NCI-H1694 (cell line): ENCODE measurements at regions not wholly inside any gene's neighbourhood (a gene's known extent, or its start where the extent isn't known, plus 50 kb on each side); places are given as distances from the start of the nearest gene placed in this dataset.

ENCODE experiments used
- DNase-seq: peaks from one replicate; lab custom pipeline; 2025; lab: John Stamatoyannopoulos, UW

GRCh38 chr5:93320920-93321445 lies 260.0 kb downstream of the NR2F1-AS1 start:
- no peak for DNase-seq

- no peak for DNase-seq
Measured at GRCh38 chr5:93313672-93314071, 267.3 kb downstream of the NR2F1-AS1 start.

DNA sequence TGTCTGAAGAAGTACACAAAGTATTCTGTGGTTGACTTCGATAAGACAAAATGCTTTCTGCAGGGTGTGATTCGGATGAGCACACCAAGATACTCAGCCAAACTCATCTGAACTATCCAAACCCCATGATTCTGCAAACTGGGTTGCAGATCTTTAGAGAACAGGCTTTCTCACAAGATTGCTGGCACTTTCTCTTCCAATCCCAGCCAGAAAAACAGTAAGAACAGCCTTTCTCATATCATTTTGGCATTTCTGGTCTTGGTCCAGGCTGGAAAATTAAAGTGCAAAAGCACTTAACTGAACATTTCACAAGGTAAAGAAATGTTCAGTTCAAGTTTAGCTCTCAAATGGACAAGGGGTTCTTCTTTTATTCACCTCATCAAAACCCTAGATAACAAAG lies 269.1 kb downstream of the NR2F1-AS1 start:
- no peak for DNase-seq

DNA sequence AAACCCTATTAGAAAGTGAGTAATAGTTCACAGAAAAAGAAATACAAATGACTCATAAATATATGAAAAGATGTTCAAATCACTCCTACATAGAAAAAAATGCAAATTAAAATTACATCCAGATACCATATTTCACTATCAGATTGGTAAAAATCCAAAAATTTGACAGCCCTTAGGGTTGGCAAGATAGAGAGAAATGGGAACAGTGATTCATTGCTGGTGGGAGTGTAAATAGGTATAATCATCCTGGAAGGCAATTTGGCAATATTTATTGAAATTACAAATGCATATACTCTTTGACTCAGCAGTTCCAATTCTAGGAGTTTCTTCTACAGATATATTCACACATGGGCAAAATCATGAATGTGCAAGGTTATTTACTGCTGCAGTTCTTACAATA lies 273.5 kb downstream of the NR2F1-AS1 start:
- no peak for DNase-seq

DNA sequence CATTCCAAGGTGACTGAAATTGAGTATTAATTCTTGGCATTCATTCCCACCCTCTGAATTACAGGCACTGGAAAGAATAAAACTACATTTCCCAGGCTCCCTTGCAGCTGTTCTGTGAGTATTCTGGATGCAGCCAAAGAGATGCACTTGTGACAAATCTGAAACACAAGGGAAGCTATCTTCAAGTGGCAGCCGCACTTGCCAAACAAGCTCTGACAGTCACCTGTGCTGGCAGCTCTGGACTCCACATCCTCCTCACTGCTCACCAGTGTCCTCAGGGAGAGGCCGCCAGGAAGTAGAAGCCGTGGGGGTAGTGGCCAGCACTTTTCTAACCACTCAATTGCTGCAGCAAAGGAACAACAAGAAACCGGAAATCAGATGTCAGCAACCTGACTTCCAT lies 275.0 kb downstream of the NR2F1-AS1 start:
- DNase-seq = no peak

DNA sequence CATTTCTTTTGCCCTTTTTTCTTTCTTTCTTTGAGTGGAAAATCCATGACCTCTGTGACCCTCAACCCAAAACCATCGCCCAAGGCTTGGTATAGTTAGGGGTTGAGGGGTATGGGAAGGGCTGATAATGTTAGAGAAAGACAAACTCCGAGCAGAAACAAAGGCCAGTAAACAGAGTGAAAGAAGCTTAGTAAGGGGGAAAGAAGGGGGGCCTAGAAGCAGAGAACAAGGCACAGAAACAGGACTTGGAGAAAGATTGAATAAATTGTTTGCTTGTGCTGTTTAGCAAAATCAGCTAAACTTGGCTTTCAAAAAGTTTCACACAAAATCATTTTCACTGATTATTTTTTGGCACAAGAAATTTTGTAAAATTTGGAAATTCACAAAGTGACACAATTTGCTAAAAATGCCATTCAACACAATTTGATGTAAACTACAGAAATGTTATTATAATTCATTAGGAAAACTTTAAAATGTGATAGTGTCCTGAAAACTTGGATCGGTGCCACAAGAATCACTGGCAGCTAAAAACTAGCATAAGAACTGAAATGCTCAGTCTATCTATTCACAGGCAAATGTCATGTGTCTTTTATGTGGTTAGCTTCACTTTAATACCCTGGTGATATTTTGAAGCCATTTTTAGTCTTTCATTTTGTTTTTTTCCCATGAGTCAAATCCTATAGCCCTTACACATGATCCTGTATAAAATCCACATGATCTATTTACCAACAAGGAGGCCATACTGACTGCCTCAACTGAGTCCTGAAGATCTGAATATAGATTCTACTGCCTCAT lies 276.4 kb downstream of the NR2F1-AS1 start:
- no peak for DNase-seq

DNA sequence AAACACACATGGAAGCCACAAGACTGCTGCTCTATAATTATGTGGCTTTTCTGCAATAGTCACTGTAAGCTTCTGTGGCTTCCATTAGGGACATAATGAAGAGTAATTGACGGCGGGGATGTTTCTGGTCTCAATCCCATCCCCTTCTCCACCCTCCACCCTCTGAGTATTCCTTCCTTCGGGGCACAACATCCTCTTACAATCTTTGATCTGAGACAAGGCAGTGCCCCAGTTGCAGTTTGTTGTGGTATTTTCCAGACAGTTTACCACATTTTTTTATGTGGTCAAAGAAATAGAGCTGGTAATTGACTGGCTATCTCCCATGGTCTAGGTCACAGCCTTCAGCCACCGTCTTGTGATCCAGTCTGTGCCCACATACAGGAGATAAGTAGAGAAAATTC lies 277.7 kb downstream of the NR2F1-AS1 start:
- DNase-seq = no peak

DNA sequence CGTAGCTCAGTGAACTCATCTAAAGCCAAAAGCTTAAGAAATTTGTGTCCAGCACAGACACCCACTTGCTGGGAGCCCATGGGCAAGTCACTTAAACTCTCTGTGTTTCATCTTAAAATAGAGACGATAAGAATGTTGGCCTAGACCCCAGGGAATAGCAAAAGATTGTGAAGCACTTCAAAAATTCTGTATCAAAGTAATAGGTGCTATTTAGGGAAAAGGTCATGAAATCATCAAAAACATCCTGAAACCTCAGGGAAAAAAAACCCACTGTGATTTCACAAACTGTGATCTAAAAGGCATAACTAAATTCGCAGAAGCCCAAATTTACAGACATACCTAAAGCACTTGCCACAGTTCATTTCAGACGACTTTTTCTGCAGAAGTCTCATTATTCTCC lies 278.3 kb downstream of the NR2F1-AS1 start:
- no peak for DNase-seq

DNA sequence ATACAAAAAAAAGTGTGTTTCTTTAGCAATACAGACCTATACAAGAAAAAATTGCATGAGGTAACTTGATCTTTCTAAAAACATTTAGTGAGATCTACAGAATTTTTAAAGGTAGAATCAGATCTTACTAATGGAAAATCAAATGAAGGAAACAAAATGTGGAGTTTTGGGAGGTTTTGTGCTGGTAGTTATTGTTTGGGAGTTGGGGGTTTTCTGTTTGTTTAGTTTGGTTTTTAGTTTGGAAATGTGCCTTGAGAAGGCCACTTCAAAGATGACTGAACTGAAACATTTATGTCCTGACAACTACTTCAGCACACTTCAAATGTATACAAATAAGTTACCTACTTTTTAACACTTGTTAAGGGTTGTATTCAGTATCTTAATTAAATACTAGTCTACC lies 280.1 kb downstream of the NR2F1-AS1 start:
- no peak for DNase-seq

- DNase-seq = no peak
Measured at GRCh38 chr5:93300309-93300923, 280.6 kb downstream of the NR2F1-AS1 start.

DNA sequence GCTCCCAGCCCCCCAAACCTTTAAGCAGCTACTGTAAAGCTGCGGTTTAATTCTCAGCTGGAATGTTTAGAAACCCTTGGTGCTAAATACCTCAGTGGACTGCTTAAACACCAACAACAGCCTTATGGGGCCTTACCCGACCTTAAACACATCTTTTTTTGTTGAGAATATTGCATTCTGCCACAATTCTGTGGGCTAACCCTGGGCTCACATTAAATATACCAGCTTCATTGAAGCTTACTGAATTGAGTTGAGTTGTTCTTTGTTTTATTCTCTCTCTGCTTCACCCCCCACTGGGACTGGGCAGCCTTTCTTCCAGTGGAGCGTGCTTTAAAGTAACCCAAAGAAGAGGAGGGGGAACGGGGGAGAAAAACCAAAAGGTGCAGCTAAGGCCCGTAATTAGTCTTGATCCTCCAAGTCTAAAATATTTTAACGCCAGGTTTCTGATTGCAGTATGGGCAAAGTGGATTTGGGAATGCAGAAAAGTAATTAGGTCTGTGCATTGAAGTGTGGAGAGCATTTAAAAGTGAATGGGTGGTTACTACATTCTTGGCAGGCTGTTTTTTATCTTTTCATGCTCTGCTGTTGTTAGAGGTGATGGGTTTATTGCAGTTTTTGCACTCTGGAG lies 281.2 kb downstream of the NR2F1-AS1 start:
- DNase-seq = no peak

DNA sequence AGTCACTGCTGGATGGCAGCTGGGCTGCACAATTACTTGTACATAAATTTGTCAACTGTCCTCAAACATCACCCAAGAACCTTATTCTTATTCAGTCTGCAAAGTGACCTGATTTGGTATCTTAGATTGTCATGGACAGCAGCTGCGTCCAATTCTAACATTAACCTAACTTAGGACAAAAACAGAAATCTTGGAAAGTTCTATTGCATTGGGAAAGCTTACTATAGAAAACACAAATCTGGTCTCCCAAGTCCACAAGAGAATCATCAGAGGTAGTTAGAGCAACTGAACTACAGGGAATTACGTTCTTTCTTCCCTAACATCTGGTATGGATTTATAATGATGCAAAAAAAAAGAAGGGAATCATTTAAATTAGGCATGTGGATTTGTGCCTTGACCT lies 283.9 kb downstream of the NR2F1-AS1 start:
- DNase-seq = no peak

- DNase-seq = no peak
Measured at GRCh38 chr5:93296338-93296737, 284.7 kb downstream of the NR2F1-AS1 start.

DNA sequence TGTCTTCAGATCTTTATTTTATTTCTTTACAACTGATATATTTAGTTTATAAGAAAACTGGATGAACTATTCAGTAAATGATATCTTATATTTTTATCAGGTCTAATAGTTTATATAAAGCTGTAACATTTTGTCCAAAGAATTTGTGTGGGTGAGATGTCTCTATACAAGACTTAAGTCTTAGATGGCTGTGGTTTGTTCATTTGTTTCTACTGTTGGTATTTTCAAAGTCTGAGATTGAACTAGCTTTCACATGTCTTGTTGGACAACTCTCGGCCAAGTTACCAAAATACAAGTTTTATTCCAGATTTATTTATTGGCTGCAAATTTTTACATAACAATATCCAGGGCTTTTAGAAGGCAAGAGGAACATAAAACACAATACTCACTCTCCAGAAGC lies 286.0 kb downstream of the NR2F1-AS1 start:
- DNase-seq = no peak

GRCh38 chr5:93294199-93294598 lies 286.8 kb downstream of the NR2F1-AS1 start:
- DNase-seq = no peak

DNA sequence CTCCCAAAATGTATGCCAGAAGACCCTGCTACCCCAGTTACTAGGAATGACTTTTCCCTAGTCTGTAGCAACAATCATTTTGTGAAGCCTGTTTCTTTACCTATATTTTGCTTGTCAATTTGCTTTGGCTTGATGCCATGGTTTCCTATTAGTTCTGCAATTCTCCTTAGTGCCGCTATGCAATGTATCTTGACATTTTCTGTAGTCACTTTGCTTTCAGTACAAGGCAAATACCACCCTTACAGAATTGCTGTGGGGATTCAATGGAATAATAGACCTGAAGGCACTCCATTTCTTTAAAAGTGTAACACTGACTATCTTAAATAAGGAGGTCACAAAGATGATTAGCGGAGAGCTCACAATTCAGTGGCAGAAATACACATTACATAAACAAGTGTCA lies 291.1 kb downstream of the NR2F1-AS1 start:
- DNase-seq = no peak

DNA sequence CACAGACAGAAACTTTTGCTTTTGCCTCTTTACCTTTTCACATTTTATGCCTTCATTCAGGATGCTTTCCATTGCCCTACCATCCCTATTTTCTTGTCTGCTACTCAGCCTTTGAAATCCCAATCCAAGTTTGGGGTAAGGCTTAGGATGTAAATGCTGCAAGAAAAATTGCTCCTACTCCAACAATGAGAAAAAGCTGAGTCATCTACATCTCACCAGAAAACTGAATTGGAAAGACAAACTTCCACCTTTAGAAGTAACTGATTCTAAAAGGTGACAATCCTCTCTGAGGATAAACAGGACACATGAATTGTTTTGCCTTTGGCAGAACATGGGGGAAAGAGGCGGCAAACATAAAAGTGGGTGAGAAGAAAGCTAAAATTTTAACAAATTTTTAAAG lies 295.6 kb downstream of the NR2F1-AS1 start:
- no peak for DNase-seq

DNA sequence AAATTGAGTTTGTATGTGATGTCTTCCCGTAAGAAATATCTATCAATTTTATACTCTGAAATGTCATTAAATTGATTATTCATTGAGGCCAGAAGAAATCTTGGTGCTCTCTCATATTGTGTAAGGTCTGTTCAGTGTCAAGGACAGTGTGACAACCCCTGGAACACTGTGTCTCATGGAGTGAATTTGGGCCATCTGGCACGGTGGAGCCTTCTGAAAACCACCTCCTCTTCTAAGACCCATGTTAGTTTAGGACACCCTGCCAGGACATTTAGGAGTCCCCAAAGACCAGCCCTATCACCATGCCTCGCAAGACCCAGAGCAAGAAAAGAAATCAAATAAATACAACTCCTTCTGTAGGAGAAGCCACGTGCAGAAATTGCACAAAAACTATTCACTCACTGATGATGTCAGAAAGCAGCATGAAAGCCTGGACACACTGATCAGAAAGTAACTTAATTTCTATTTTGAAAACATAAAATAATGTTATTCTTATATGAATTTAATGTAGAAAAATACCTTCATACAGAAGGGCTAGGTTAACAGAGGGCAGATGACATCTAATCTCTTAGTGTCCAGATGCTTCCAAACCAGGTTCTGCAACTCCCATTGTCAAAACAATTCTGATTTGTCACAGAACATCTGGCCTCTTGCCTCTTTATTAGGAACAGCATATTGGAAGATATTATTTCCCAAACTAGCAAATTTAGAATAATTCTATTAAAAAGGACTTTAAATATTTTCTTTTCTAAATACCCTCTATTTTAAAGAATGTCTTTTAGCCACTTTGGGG lies 298.8 kb downstream of the NR2F1-AS1 start:
- peak; percentile 66 for DNase-seq

GRCh38 chr5:93280518-93280917 lies 300.5 kb downstream of the NR2F1-AS1 start:
- no peak for DNase-seq

DNA sequence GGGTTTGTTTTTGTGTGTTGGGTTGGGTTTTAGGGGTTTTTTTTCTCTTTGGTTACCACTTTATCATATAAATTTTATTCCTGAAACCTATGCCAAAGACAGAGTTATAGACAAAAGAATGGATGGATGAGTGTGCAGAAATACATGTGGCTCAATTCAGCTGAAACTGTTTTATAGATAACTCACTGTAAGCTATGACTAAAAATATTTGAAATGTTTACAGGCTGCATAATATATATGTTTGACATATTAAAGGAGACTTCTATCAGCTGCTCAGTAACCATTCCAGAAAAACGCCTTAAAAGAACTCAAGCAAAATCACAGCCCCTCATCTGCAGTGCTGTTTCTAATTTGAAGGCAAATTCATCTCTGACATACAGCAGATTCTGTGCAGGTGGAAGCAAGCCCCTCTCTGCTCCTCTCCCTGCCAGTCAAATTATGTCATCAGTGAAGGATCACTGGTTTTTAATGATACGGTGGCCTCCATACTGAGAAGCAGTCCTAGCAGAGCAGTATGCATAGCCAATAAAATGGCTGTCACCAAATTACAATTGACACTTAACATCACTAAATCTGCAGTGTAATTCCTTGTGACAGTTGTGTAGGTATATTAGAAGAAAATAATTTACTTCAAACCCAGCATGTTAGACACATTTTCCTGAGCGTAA lies 301.6 kb downstream of the NR2F1-AS1 start:
- DNase-seq = no peak

DNA sequence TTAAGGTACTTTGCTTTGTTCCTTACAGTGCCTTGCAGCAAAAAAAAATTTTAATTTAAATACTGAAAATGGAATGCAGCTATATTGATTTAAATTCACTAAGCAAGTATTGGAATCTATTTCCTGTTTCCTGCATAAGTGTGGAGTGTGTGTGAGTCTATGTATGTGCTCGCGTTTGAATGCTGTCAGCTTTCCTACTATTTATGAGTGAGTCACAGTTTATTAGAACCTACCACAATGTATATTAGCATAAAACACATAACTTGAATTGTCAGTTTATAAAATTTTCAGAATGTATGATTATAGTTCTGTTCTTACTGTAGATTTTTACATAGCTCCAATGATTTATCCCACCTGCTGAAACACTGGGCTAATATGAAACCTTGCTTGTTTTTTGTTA lies 302.1 kb downstream of the NR2F1-AS1 start:
- DNase-seq = no peak

DNA sequence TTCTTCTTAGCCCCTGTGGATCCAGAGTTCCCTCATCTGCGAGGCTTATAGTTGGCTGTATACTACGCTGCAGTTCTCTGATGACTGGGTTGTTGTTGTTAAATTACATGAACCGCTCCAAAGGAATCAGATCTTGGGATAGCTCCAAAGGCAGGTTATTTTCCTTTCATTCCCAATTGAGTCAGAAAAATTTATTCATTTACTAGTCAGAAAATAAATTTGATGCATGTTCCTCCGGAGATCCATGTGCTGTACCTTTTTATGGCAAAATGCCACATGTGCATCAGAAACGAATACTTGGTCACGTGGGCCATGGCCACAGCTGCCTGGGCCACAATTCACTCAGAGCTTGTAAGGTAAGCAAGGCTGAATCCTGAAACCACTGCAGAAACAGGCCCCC lies 304.0 kb downstream of the NR2F1-AS1 start:
- no peak for DNase-seq
